Lower leg skin (tissue), 4 donors: ENCODE measurements at regions not wholly inside any gene's neighbourhood (a gene's known extent, or its start where the extent isn't known, plus 50 kb on each side); places are given as distances from the start of the nearest gene placed in this dataset.
A peak's percentile ranks its signal among the peaks of the same experiment; 100 is the strongest.

Source experiments
- DNase-seq, 2 donors: peaks; one replicate each; pipeline ENCODE4 v3.0.0-alpha.2; 2019; ENCODE audit warnings: low spot score in 2 of 2
- H3K4me3 ChIP-seq: fragments of 200-600 bp; sonication (generic); 2 replicates; pipeline ENCODE4 v1.5.1; 2017; ENCODE audit warnings: mild to moderate bottlenecking, low read depth; ENCODE audit not compliant: poor library complexity, severe bottlenecking
- POLR2A ChIP-seq, 2 donors: fragments of 450-650 bp; IDR thresholded peaks; one replicate each; pipeline ENCODE4 v1.6.1; 2016 to 2017; ENCODE audit warnings: antibody characterized with exemption in 2 of 2, mild to moderate bottlenecking in 1 of 2, moderate library complexity in 1 of 2
- WGBS, 2 donors: methylation state at CpG; one replicate each; pipeline ENCODE4 v1.1.5; 2018; 5-methylcytosine and 5-hydroxymethylcytosine counted together
- intact Hi-C: fragments of 100-400 bp; cut with DNase I; formaldehyde crosslinking; loops from one replicate; pipeline ENCODE4 v1.15.0; 2023; ENCODE audit warnings: low total_unique reads
- TF ChIP-seq, protein P1 (sequence below), 3 donors: fragments of 450-650 bp; IDR thresholded peaks; one replicate each; pipeline ENCODE4 v1.5.1; 2016; ENCODE audit warnings: antibody characterized with exemption in 3 of 3, mild to moderate bottlenecking in 3 of 3, moderate library complexity in 2 of 3

DNA sequence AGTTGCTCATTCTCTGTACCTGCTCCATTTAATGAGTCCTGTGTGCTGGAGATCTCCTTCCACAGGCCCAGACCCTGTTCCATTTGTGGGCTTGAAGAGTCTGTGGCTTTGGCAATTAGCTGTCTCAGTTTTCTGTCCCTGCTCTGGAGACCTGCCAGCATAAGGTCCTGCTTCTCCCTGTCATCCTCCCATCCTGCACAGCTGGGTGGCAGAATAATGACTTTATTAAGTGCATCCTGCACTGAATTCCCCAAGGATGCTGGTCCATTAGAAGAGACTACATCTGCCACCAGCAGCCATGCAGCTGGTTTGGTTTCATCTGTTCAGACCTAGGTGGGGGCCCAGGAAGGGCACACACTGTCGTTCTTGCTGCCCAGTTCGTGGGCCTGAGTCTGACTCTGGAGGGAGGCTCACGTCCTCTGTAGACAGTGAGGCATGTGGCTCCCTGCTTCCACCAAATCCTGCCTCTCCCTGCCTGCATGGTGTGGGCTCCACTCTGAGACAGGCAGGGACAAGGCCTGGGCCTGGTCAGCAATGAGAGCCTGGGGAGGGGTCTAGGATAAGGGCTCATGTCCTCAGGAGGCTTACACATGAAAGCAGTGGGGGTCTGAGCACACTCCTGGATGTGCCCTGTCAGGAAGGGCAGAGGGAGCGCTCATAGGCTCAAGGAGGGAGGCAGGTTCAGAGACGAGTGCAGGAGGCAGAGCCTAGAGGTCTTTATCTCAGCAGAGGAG, 78.4 kb upstream of the PRR23E start:
- TF ChIP-seq, protein P1, sequence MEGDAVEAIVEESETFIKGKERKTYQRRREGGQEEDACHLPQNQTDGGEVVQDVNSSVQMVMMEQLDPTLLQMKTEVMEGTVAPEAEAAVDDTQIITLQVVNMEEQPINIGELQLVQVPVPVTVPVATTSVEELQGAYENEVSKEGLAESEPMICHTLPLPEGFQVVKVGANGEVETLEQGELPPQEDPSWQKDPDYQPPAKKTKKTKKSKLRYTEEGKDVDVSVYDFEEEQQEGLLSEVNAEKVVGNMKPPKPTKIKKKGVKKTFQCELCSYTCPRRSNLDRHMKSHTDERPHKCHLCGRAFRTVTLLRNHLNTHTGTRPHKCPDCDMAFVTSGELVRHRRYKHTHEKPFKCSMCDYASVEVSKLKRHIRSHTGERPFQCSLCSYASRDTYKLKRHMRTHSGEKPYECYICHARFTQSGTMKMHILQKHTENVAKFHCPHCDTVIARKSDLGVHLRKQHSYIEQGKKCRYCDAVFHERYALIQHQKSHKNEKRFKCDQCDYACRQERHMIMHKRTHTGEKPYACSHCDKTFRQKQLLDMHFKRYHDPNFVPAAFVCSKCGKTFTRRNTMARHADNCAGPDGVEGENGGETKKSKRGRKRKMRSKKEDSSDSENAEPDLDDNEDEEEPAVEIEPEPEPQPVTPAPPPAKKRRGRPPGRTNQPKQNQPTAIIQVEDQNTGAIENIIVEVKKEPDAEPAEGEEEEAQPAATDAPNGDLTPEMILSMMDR (IDR thresholded peaks at IDR 0.05), result no peak
- TF ChIP-seq POLR2A (IDR thresholded peaks at IDR 0.05), result no peak
- peak in 1 of 2 donors; percentile 61 for DNase-seq
- no peak overlapping the region for H3K4me3 ChIP-seq
- 77 to 78% methylated on average over 5 of the region's 5 CpGs for WGBS, 2 donors
- intact Hi-C loops, result no loop called here

DNA sequence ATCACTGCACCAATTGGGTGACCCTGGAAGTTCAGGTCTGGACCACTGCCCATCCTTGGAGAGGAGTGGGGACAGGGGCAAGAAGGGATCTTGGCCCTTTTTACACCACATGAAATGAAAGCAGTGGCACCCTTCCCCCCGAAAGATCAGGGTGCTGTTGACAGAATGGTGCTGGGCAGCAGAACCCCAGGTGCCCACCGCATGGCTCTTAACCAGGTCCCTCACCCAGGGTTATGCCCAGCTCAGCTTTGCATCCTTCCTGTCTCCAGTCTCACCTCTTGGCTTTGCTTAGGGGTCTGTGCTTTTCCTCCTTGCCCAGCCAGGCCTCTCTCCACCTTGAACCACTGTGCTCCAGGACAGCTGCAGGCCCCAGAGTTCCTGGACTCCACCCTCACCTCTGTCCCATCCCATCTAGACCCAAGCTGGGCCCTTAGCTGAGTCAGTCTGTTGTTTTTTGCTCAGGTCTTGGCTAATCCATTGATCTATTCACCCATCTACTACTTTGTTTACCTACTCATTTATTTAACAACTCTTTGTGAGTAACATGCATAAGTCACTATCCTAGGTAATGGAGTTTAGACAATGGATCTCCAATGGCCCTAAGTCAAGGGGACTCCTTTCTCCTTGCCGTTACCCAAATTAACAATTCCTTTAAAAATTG, 77.1 kb upstream of the PRR23E start:
- intact Hi-C loops, result no loop called here
- 90 to 93% methylated on average over 3 of the region's 3 CpGs for WGBS, 2 donors
- peak in 1 of 2 donors; percentile 71 for DNase-seq
- TF ChIP-seq POLR2A (IDR thresholded peaks at IDR 0.05), result no peak
- no peak overlapping the region for H3K4me3 ChIP-seq

DNA sequence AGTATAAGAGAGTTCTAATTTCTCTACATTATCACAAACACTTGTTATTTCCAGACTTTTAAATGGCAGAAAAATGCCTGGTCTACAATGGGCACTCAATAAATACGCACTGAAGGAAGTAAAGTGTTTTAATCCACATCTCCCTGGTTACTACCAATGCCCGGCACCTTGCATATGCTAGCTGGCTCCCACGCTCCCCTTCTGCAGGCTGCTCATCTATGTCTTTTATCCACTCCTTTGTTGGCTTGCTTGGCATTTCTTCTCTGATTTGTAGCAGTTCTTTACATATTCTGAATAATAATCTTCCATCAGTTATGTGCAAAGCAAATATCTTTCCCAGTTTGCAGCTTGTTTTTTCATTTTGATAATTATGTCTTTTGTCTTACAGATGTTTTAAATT, 74.6 kb upstream of the PRR23E start:
- TF ChIP-seq POLR2A (IDR thresholded peaks at IDR 0.05), result no peak
- TF ChIP-seq, protein P1 (IDR thresholded peaks at IDR 0.05), result no peak
- peak in 1 of 2 donors; percentile 15 for DNase-seq
- intact Hi-C loops, result no loop called here
- 92 to 94% methylated on average over 3 of the region's 3 CpGs for WGBS, 2 donors
- H3K4me3 ChIP-seq, result no peak overlapping the region

DNA sequence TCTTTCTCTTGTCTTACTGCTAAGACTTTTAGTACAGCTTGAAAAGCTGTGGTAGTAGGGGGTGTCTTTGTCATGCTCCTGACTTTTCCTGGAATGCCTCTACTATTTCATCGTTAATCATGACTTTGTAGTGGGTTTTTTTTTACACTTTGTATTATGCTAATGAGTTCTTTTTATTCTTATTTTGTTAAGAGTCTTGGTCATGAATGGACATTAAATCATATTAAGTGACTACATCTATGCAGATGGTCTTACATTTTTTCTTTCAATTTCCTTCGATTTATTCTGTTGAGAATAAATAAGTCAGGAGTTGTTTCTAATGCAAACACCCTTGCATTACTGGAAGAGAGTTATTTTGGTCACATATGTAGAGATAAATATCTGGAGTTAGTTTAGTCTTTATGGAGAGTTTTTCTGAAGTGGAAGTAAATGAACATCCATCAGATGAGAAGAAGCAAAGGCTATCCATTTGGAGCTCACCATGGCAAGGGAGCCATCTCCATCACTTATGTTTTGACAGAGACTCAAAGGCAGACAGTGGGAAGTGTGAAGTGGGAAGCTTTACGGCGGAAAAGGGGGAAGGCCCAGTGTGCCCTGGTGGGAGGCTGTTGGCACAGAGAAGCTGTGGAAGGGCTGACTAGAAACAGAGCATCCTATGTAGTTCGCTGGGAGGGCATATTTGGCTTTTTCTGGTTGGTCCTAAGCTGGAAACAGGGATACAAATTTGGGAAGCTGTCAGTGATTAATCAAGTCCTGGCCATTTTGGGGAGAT, 73.1 kb upstream of the PRR23E start:
- TF ChIP-seq POLR2A (IDR thresholded peaks at IDR 0.05), result no peak
- TF ChIP-seq, protein P1 (IDR thresholded peaks at IDR 0.05), result no peak
- intact Hi-C loops, result no loop called here
- WGBS, 2 donors, result 54 to 76% methylated on average over 5 of the region's 5 CpGs
- no peak for DNase-seq
- H3K4me3 ChIP-seq, result no peak overlapping the region

DNA sequence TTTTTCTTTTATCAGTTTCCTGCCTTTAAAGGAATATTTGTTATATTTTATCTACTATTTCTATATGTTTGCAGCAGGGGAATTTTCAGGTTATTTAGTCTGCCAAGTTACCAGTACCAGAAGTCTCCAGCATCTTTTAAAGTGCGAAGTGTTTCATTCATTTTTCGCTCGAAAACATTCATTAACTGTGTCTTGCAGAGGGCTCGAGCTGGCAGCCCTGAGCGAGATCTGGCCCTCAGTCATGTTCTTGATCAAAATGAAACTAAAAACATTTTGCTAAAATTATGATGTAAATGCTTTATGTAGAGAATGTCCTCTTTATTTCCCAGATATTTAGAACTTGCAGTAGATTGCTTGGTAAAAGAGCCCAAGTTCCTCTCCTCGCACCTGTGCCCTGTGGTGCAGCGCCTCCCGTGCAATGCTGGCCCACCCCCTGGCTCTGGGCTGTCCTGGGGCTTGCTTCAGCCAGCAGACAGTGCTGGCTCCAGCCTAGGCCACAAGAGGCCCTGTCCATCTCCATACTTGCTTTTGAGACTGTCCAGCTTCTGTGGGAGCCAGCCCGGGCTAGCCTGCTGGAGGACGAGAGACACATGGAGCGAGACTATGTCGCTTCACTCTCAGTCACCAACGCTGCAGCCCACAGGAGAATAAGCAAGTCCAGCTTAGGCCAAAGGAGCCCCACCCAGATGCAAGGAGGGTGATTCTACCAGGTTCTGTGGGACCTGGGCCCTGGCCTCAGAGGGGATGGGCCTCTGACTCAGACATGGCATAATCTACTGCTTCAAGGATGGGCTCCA, 71.9 kb upstream of the PRR23E start:
- DNase-seq, result peak in 1 of 2 donors; percentile 78
- TF ChIP-seq POLR2A (IDR thresholded peaks at IDR 0.05), result no peak
- TF ChIP-seq, protein P1 (IDR thresholded peaks at IDR 0.05), result no peak
- intact Hi-C loops, result no loop called here
- WGBS, 2 donors, result 91 to 94% methylated on average over 13 of the region's 13 CpGs
- H3K4me3 ChIP-seq, result no peak overlapping the region
